Esophagus muscularis mucosa (tissue), 4 donors: ENCODE measurements at regions not wholly inside any gene's neighbourhood (a gene's known extent, or its start where the extent isn't known, plus 50 kb on each side); places are given as distances from the start of the nearest gene placed in this dataset.
A peak's percentile ranks its signal among the peaks of the same experiment; 100 is the strongest.

Experiments
- DNase-seq: peaks from one replicate; pipeline ENCODE4 v3.0.0-alpha.2; 2017; ENCODE audit errors: extremely low spot score
- H3K27ac ChIP-seq, 4 donors: fragments of 200-600 bp; sonication (generic); replicated peaks in 1 of 4; 1 replicate in 3 of 4; 2 replicates in 1 of 4; pipeline ENCODE4 v1.5.1; 2016 to 2019; ENCODE audit warnings: mild to moderate bottlenecking in 1 of 4
- H3K27me3 ChIP-seq, 4 donors: fragments of 200-600 bp; sonication (generic); one replicate each; pipeline versions ENCODE4 v1.5.1 to v1.6.0; 2016 to 2019
- H3K36me3 ChIP-seq, 4 donors: fragments of 200-600 bp; sonication (generic); one replicate each; pipeline ENCODE4 v1.5.1; 2016 to 2019
- H3K4me1 ChIP-seq, 4 donors: fragments of 200-600 bp; sonication (generic); one replicate each; pipeline ENCODE4 v1.5.1; 2016 to 2019
- H3K4me3 ChIP-seq, 4 donors: fragments of 200-600 bp; sonication (generic); 1 replicate in 2 of 4; 2 replicates in 2 of 4; pipeline ENCODE4 v1.5.1; 2016 to 2019; ENCODE audit warnings: mild to moderate bottlenecking in 4 of 4, moderate library complexity in 1 of 4
- H3K9me3 ChIP-seq, 4 donors: fragments of 200-600 bp; sonication (generic); 1 replicate in 3 of 4; 2 replicates in 1 of 4; pipeline ENCODE4 v1.5.1; 2016 to 2019
- CTCF ChIP-seq, 3 experiments: fragments of 200-600 bp in 2 of 3; fragments of 450-650 bp in 1 of 3; sonication (generic) in 2 of 3; IDR thresholded peaks; one replicate each; pipeline ENCODE4 v1.5.1; 2017 to 2019; ENCODE audit warnings: antibody characterized with exemption in 3 of 3, mild to moderate bottlenecking in 2 of 3, moderate library complexity in 1 of 3
- EP300 ChIP-seq: sonication (generic); formaldehyde crosslinking; IDR thresholded peaks from one replicate; pipeline ENCODE4 v1.6.1; 2017; ENCODE audit warnings: antibody characterized with exemption
- POLR2A ChIP-seq: fragments of 450-650 bp; IDR thresholded peaks from one replicate; pipeline ENCODE4 v1.6.1; 2017; ENCODE audit warnings: antibody characterized with exemption, moderate library complexity, mild to moderate bottlenecking, low read depth
- POLR2AphosphoS5 ChIP-seq, 2 donors: sonication (generic); formaldehyde crosslinking; IDR thresholded peaks; one replicate each; pipeline ENCODE4 v1.6.1; 2017; ENCODE audit warnings: antibody characterized with exemption in 2 of 2
- WGBS: methylation state at CpG from one replicate; pipeline ENCODE4 v1.1.5; 2018; 5-methylcytosine and 5-hydroxymethylcytosine counted together
- intact Hi-C: fragments of 100-400 bp; cut with DNase I; formaldehyde crosslinking; loops from one replicate; pipeline ENCODE4 v1.15.1; 2023

- H3K27ac ChIP-seq: peak overlapping the region; percentile 13 to 37 (median 24)
- H3K27me3 ChIP-seq: no peaks in the 10 kb centered on the region
- 100% methylated on average over 3 of the region's 3 CpGs for WGBS
- H3K36me3 ChIP-seq: no peaks in the 10 kb centered on the region
- DNase-seq: no peak
- peaks cover 0 to 20% (median 16%) of the 10 kb centered on the region in 4 donors for H3K4me1 ChIP-seq
- TF ChIP-seq POLR2AphosphoS5 (IDR thresholded peaks at IDR 0.05) (no peak), POLR2A (no peak), EP300 (no peak), CTCF (IDR thresholded peaks at IDR 0.05) (no peak)
- no peak overlapping the region for H3K4me3 ChIP-seq
- intact Hi-C loops: no loop called here
- no peaks in the 10 kb centered on the region for H3K9me3 ChIP-seq
Observed at GRCh38 chr3:34011171-34012101, 213.0 kb downstream of the PDCD6IP start.

- Histone ChIP-seq H3K9me3 (no peaks in the 10 kb centered on the region), H3K27me3 (no peaks in the 10 kb centered on the region), H3K36me3 (no peaks in the 10 kb centered on the region), H3K4me1 (peaks cover 0 to 20% (median 16%) of the 10 kb centered on the region in 4 donors), H3K4me3 (no peak overlapping the region), H3K27ac (peak overlapping the region; percentile 13 to 45 (median 24))
- WGBS: 25% methylated on average over 2 of the region's 2 CpGs
- TF ChIP-seq POLR2A (no peak), CTCF (IDR thresholded peaks at IDR 0.05) (no peak), EP300 (no peak), POLR2AphosphoS5 (IDR thresholded peaks at IDR 0.05) (no peak)
- DNase-seq: no peak
- intact Hi-C loops: no loop called here
Observed at GRCh38 chr3:34012102-34012461, 213.7 kb downstream of the PDCD6IP start.

- peaks cover 0 to 20% (median 16%) of the 10 kb centered on the region in 4 donors for H3K4me1 ChIP-seq
- no peaks in the 10 kb centered on the region for H3K9me3 ChIP-seq
- H3K27ac ChIP-seq: no peak overlapping the region
- no peak for TF ChIP-seq POLR2A
- TF ChIP-seq EP300: no peak
- no peak for TF ChIP-seq POLR2AphosphoS5 (IDR thresholded peaks at IDR 0.05)
- TF ChIP-seq CTCF (IDR thresholded peaks at IDR 0.05): no peak
- intact Hi-C loops: no loop called here
- no peaks in the 10 kb centered on the region for H3K36me3 ChIP-seq
- H3K27me3 ChIP-seq: no peaks in the 10 kb centered on the region
- DNase-seq: no peak
- 95% methylated on average over 6 of the region's 6 CpGs for WGBS
- H3K4me3 ChIP-seq: no peak overlapping the region
Observed at GRCh38 chr3:34013818-34014570, 215.6 kb downstream of the PDCD6IP start.

GRCh38 chr3:34015204-34016142 is 217.0 kb downstream of the PDCD6IP start:
- H3K27ac ChIP-seq: no peak overlapping the region

More at GRCh38 chr3:34015204-34016142, 217.0 kb downstream of the PDCD6IP start:
- Histone ChIP-seq H3K9me3 (no peaks in the 10 kb centered on the region), H3K36me3 (no peaks in the 10 kb centered on the region), H3K4me1 (peaks cover 0 to 20% (median 16%) of the 10 kb centered on the region in 4 donors), H3K27me3 (no peaks in the 10 kb centered on the region), H3K4me3 (no peak overlapping the region)
- intact Hi-C loops: no loop called here
- 89% methylated on average over 9 of the region's 9 CpGs for WGBS
- DNase-seq: no peak
- TF ChIP-seq CTCF (IDR thresholded peaks at IDR 0.05) (no peak), POLR2A (no peak), EP300 (no peak), POLR2AphosphoS5 (IDR thresholded peaks at IDR 0.05) (no peak)
